SK-N-SH treated with all-trans-retinoic acid at 6 μM for 48 hours (cell line): ENCODE measurements at regions not wholly inside any gene's neighbourhood (a gene's known extent, or its start where the extent isn't known, plus 50 kb on each side); places are given as distances from the start of the nearest gene placed in this dataset.

Experiments used
- ZNF565 ChIP-seq: fragments of 450-650 bp; formaldehyde crosslinking; conservative IDR thresholded peaks from 2 replicates; pipeline ENCODE4 v1.5.0; 2020; ENCODE audit warnings: low read depth, mild to moderate bottlenecking, moderate library complexity
- TF ChIP-seq, protein P1 (sequence below): fragments of 250-450 bp; sonication (Bioruptor Pico); IDR thresholded peaks from 2 replicates; pipeline ENCODE4 v1.5.1; 2020; ENCODE audit warnings: low read depth, mild to moderate bottlenecking, moderate library complexity

DNA sequence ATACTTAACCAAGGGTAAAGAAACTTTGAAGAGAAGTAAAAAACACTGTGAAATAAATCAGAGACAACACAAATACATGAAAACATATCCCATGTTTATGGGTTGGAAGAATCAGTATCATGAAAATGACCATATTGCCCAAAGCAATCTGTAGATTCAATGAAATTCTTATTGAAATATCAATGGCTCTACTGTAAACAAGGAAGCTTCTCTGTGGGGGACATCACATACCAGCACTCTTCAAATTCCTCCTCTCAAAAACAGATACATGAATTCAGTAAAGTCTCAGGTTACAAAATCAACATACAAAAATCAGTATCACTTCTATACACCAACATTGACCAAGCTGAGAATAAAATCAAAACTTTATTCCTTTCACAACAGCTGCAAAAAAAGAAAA is 63.5 kb upstream of the CNTNAP5 start:
- TF ChIP-seq, protein P1, sequence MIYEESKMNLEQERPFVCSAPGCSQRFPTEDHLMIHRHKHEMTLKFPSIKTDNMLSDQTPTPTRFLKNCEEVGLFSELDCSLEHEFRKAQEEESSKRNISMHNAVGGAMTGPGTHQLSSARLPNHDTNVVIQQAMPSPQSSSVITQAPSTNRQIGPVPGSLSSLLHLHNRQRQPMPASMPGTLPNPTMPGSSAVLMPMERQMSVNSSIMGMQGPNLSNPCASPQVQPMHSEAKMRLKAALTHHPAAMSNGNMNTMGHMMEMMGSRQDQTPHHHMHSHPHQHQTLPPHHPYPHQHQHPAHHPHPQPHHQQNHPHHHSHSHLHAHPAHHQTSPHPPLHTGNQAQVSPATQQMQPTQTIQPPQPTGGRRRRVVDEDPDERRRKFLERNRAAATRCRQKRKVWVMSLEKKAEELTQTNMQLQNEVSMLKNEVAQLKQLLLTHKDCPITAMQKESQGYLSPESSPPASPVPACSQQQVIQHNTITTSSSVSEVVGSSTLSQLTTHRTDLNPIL (CRISPR knock-in tag), result no peak
- TF ChIP-seq ZNF565 (CRISPR knock-in tag), result no peak
